ENCODE measurements at regions not wholly inside any gene's neighbourhood (a gene's known extent, or its start where the extent isn't known, plus 50 kb on each side); places are given as distances from the start of the nearest gene placed in this dataset.

DNA sequence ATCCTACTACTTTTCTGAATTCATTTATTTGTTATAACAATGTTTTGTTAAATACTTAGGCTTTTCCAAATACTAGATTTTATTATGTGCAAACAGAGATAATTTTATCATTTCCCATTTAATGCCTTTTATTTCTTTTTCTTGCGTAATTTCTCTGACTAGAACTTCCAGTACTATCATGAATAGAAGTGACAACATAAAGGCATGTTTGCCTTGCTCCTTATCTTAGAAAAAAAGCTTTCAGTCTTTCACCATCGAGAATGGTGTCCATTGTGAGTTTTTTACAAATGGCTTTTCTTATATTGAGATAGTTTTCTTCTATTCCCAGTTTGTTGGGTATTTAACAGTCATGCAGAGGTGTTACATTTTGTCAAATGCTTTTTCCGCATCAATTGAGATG lies 453.1 kb upstream of the ZP4 start:
- TF ChIP-seq, protein P1, sequence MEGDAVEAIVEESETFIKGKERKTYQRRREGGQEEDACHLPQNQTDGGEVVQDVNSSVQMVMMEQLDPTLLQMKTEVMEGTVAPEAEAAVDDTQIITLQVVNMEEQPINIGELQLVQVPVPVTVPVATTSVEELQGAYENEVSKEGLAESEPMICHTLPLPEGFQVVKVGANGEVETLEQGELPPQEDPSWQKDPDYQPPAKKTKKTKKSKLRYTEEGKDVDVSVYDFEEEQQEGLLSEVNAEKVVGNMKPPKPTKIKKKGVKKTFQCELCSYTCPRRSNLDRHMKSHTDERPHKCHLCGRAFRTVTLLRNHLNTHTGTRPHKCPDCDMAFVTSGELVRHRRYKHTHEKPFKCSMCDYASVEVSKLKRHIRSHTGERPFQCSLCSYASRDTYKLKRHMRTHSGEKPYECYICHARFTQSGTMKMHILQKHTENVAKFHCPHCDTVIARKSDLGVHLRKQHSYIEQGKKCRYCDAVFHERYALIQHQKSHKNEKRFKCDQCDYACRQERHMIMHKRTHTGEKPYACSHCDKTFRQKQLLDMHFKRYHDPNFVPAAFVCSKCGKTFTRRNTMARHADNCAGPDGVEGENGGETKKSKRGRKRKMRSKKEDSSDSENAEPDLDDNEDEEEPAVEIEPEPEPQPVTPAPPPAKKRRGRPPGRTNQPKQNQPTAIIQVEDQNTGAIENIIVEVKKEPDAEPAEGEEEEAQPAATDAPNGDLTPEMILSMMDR (IDR thresholded peaks at IDR 0.05; ENCODE audit: borderline replicate concordance, extremely low read depth, low read length, poor library complexity, severe bottlenecking) = no peak
- no peak for TF ChIP-seq EZH2 (IDR thresholded peaks at IDR 0.05; ENCODE audit: borderline replicate concordance, low read depth, low read length, severe bottlenecking)

Measured in DND-41 (cell line).